ENCODE measurements at regions not wholly inside any gene's neighbourhood (a gene's known extent, or its start where the extent isn't known, plus 50 kb on each side); places are given as distances from the start of the nearest gene placed in this dataset.

- no peaks in the 10 kb centered on the region for H3K36me3 Mint-ChIP-seq
- no peak for TF ChIP-seq GTF2I (CRISPR knock-in tag; conservative IDR thresholded peaks at IDR 0.05)
- TF ChIP-seq CREM (CRISPR knock-in tag; IDR thresholded peaks at IDR 0.05), result no peak
- TF ChIP-seq IRF1 (CRISPR knock-in tag; IDR thresholded peaks at IDR 0.05), result no peak
- TF ChIP-seq ZNF281 (CRISPR knock-in tag; IDR thresholded peaks at IDR 0.05), result no peak
- TF ChIP-seq ZNF671 (CRISPR knock-in tag; IDR thresholded peaks at IDR 0.05), result no peak
- H3K27ac Mint-ChIP-seq, result no peak overlapping the region
- H3K4me3 Mint-ChIP-seq, result no peak overlapping the region
- ATAC-seq (no peak), DNase-seq (ENCODE audit: low spot score) (no peak)
- CTCF ChIA-PET, result interaction anchor here (0.9 kb wide), 1 partner anchor 222 kb away, joined by 3 read pairs; no protein-coding TSS in a partner anchor
- peaks cover 30% of the 10 kb centered on the region for H3K4me1 Mint-ChIP-seq
- no peaks in the 10 kb centered on the region for H3K27me3 Mint-ChIP-seq (ENCODE audit: low read depth)
- H3K9me3 Mint-ChIP-seq, result peaks cover 3% of the 10 kb centered on the region; the same call in 1 of the 2 replicates
- POLR2A ChIA-PET, result no interaction called here
These were observed 243.0 kb downstream of the ICE1 start for GRCh38 chr5:5665225-5666075.

GRCh38 chr5:5658889-5659465 is 236.5 kb downstream of the ICE1 start:
- Mint-ChIP-seq H3K27me3 (ENCODE audit: low read depth) (no peaks in the 10 kb centered on the region), H3K9me3 (no peaks in the 10 kb centered on the region), H3K4me3 (no peak overlapping the region), H3K4me1 (peaks cover 6% of the 10 kb centered on the region), H3K36me3 (no peaks in the 10 kb centered on the region), H3K27ac (no peak overlapping the region)
- no peak for DNase-seq (ENCODE audit: low spot score)
- ATAC-seq, result no peak
- POLR2A ChIA-PET, result no interaction called here
- CTCF ChIA-PET, result no interaction called here
- TF ChIP-seq HMGXB4 (CRISPR knock-in tag; IDR thresholded peaks at IDR 0.05) (no peak), ATF1 (CRISPR knock-in tag; IDR thresholded peaks at IDR 0.05) (no peak), E2F5 (CRISPR knock-in tag; IDR thresholded peaks at IDR 0.05) (no peak), SP1 (CRISPR knock-in tag; conservative IDR thresholded peaks at IDR 0.05) (no peak), ARID4B (CRISPR knock-in tag; IDR thresholded peaks at IDR 0.05; ENCODE audit: borderline replicate concordance) (no peak), JAZF1 (CRISPR knock-in tag; IDR thresholded peaks at IDR 0.05) (no peak), ZBTB21 (CRISPR knock-in tag; IDR thresholded peaks at IDR 0.05; ENCODE audit: borderline replicate concordance) (no peak), ZNF121 (CRISPR knock-in tag; IDR thresholded peaks at IDR 0.05) (no peak), OVOL2 (CRISPR knock-in tag; IDR thresholded peaks at IDR 0.05; ENCODE audit: borderline replicate concordance) (no peak)
